K562 (cell line): ENCODE measurements at regions not wholly inside any gene's neighbourhood (a gene's known extent, or its start where the extent isn't known, plus 50 kb on each side); places are given as distances from the start of the nearest gene placed in this dataset.

Experiments
- ILK ChIP-seq: fragments of 450-650 bp; IDR thresholded peaks from 2 replicates; pipeline ENCODE4 v1.6.1; 2016; ENCODE audit warnings: missing genetic modification characterization, low read depth, mild to moderate bottlenecking, missing compliant biosample characterization, moderate library complexity, borderline replicate concordance
- JUND ChIP-seq, 2 experiments: IDR thresholded peaks; 2 replicates in 1 of 2; 3 replicates in 1 of 2; pipeline ENCODE4 v1.6.1; 2011; ENCODE audit warnings: borderline replicate concordance in 2 of 2, low read depth in 2 of 2, low read length in 2 of 2, improper control_type of control experiment in 1 of 2, missing biosample characterization in 1 of 2, missing genetic modification characterization in 1 of 2, missing genetic modification reagents in 1 of 2
- NFIC ChIP-seq: fragments of 450-650 bp; IDR thresholded peaks from 2 replicates; pipeline ENCODE4 v1.6.1; 2017; ENCODE audit warnings: mild to moderate bottlenecking, inconsistent platforms
- NR4A1 ChIP-seq, 2 experiments: fragments of 250-450 bp in 1 of 2; fragments of 450-650 bp in 1 of 2; sonication (Bioruptor Pico) in 1 of 2; IDR thresholded peaks; 2 replicates each; pipeline versions ENCODE4 v1.4.0 to v1.6.1; 2016 to 2020; ENCODE audit warnings: mild to moderate bottlenecking in 2 of 2, missing compliant biosample characterization in 1 of 2, missing genetic modification characterization in 1 of 2, moderate library complexity in 1 of 2
- TRIM24 ChIP-seq, 2 experiments: fragments of 450-650 bp; IDR thresholded peaks; 2 replicates each; pipeline ENCODE4 v1.6.1; 2016
- ZNF121 ChIP-seq: sonication (generic); formaldehyde crosslinking; conservative IDR thresholded peaks from 2 replicates; pipeline ENCODE4 v1.8.0; 2022; ENCODE audit warnings: missing genetic modification reagents

GRCh38 chr1:69291541-69291940, 276.2 kb upstream of the LRRC7 start:
- no peak for TF ChIP-seq ILK (tag)
- no peak for TF ChIP-seq ZNF121
- TF ChIP-seq TRIM24 (IDR thresholded peaks at IDR 0.05): no peak
- no peak for TF ChIP-seq NR4A1 (CRISPR knock-in tag; IDR thresholded peaks at IDR 0.05)
- no peak for TF ChIP-seq NR4A1 (tag; IDR thresholded peaks at IDR 0.05)
- no peak for TF ChIP-seq NFIC
- no peak for TF ChIP-seq JUND (IDR thresholded peaks at IDR 0.05; ENCODE audit: borderline replicate concordance, low read depth, low read length)
- no peak for TF ChIP-seq JUND (tag; IDR thresholded peaks at IDR 0.05; ENCODE audit: borderline replicate concordance, low read depth, low read length)
